ENCODE measurements at regions not wholly inside any gene's neighbourhood (a gene's known extent, or its start where the extent isn't known, plus 50 kb on each side); places are given as distances from the start of the nearest gene placed in this dataset.

DNA sequence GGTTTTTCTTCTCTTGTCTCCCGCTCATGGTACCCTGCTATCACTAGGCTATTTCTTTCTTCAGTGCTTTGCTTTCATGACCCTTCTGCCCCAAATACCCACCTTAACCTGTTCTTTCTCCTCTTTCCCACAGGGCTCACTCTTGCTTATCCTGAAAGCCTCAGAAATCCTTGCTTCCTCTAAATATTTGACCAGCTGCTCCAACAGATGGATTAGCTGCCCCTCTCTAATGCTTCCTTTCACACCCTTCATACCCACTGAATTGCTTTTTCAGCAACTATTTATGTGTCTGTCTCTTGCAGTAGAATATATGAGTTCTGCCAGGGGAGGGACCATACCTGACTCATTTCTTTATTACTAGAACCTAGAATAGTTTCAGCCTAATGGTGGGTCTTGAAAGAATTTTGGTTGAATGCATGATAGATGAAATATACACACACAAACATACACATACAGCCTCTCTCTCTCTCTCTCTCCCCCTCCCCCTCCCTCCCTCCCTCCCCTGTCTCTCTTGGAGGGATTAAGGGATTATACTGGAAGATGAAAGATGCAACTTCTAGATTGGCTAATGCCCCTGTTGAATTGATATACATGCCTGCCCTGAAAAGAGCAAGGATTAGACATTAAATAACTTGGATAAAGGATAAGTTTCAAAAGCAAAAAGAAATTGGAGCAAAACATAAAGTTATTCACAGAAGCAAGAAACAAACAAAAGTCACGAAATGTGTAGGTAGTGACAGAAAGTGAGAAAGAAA is 95.0 kb upstream of the GADL1 start:
- BruUV-seq (replicated peaks): no TSS peak
- H3K4me3 ChIP-seq (replicated peaks in 1 of 3; ENCODE audit: insufficient read depth in 1 of 3, low read depth in 2 of 3, low read length in 3 of 3): no peak overlapping the region
- in situ Hi-C loops (cut with HindIII; ENCODE audit: extremely low pct_ligation_motif_present, low pct_unique_long_range_greater_than_20kb): no loop called here
- no peaks in the 10 kb centered on the region for H3K4me1 ChIP-seq (ENCODE audit: insufficient read depth, low read length)
- DNase-seq (ENCODE audit: low spot score): no peak
- no peak overlapping the region for H3K9ac ChIP-seq (ENCODE audit: insufficient read depth, low read depth, low read length)
- WGBS (ENCODE audit: low lambda C conversion rate): 14% methylated on average over 2 of the region's 2 CpGs
- H3K27me3 ChIP-seq (ENCODE audit: control insufficient read depth in 1 of 2, insufficient read depth in 2 of 2, low read length in 2 of 2): no peaks in the 10 kb centered on the region; a peak in 1 of 5 replicates
- TF ChIP-seq DPF2 (CRISPR knock-in tag; IDR thresholded peaks at IDR 0.05; ENCODE audit: borderline replicate concordance, low read depth) (no peak), ZNF407 (CRISPR knock-in tag; IDR thresholded peaks at IDR 0.05; ENCODE audit: not compliant biosample characterization) (no peak), SKI (IDR thresholded peaks at IDR 0.05; ENCODE audit: partially characterized antibody) (no peak), MED8 (CRISPR knock-in tag; IDR thresholded peaks at IDR 0.05; ENCODE audit: insufficient replicate concordance) (no peak), CAMTA2 (CRISPR knock-in tag; IDR thresholded peaks at IDR 0.05; ENCODE audit: borderline replicate concordance) (no peak), ZMYM3 (CRISPR knock-in tag; IDR thresholded peaks at IDR 0.05) (no peak), ZNF143 (CRISPR knock-in tag; IDR thresholded peaks at IDR 0.05) (no peak), NR0B2 (CRISPR knock-in tag; IDR thresholded peaks at IDR 0.05) (no peak), ZNF256 (CRISPR knock-in tag; conservative IDR thresholded peaks at IDR 0.05) (no peak), ERF (CRISPR knock-in tag; IDR thresholded peaks at IDR 0.05) (no peak), ZNF3 (CRISPR knock-in tag; IDR thresholded peaks at IDR 0.05) (no peak), FOXP1 (IDR thresholded peaks at IDR 0.05) (no peak), FOXP1 (CRISPR knock-in tag; IDR thresholded peaks at IDR 0.05) (no peak)
- TF ChIP-seq, protein P1, sequence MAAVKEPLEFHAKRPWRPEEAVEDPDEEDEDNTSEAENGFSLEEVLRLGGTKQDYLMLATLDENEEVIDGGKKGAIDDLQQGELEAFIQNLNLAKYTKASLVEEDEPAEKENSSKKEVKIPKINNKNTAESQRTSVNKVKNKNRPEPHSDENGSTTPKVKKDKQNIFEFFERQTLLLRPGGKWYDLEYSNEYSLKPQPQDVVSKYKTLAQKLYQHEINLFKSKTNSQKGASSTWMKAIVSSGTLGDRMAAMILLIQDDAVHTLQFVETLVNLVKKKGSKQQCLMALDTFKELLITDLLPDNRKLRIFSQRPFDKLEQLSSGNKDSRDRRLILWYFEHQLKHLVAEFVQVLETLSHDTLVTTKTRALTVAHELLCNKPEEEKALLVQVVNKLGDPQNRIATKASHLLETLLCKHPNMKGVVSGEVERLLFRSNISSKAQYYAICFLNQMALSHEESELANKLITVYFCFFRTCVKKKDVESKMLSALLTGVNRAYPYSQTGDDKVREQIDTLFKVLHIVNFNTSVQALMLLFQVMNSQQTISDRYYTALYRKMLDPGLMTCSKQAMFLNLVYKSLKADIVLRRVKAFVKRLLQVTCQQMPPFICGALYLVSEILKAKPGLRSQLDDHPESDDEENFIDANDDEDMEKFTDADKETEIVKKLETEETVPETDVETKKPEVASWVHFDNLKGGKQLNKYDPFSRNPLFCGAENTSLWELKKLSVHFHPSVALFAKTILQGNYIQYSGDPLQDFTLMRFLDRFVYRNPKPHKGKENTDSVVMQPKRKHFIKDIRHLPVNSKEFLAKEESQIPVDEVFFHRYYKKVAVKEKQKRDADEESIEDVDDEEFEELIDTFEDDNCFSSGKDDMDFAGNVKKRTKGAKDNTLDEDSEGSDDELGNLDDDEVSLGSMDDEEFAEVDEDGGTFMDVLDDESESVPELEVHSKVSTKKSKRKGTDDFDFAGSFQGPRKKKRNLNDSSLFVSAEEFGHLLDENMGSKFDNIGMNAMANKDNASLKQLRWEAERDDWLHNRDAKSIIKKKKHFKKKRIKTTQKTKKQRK (IDR thresholded peaks at IDR 0.05; ENCODE audit: low read length): no peak
- POLR2A ChIA-PET: no interaction called here
- ATAC-seq: no peak
- H3K79me2 ChIP-seq (ENCODE audit: insufficient read depth, low read length): no peaks in the 10 kb centered on the region
- FAIRE-seq: no peak
- intact Hi-C loops (cut with micrococcal nuclease; ENCODE audit: unreplicated experiment): no loop called here
- CTCF ChIA-PET (ENCODE audit: low intra/inter-chr PET ratio, low total read pairs): no interaction called here
- H3K4me2 ChIP-seq (ENCODE audit: low read depth, low read length): no peak overlapping the region
- H4K20me1 ChIP-seq (ENCODE audit: insufficient read depth, low read length): no peaks in the 10 kb centered on the region
- no peak overlapping the region for H3K27ac ChIP-seq (ENCODE audit: extremely low read length, insufficient read depth, low read length)
- H3K9me3 ChIP-seq (ENCODE audit: low read length): no peaks in the 10 kb centered on the region
- no peak overlapping the region for H2AFZ ChIP-seq (ENCODE audit: low read length)
- H3K36me3 ChIP-seq (replicated peaks in 1 of 2; ENCODE audit: control insufficient read depth in 1 of 2, insufficient read depth in 2 of 2, low read length in 2 of 2): no peaks in the 10 kb centered on the region

All from HepG2 (cell line).